ENCODE measurements at regions not wholly inside any gene's neighbourhood (a gene's known extent, or its start where the extent isn't known, plus 50 kb on each side); places are given as distances from the start of the nearest gene placed in this dataset.

DNA sequence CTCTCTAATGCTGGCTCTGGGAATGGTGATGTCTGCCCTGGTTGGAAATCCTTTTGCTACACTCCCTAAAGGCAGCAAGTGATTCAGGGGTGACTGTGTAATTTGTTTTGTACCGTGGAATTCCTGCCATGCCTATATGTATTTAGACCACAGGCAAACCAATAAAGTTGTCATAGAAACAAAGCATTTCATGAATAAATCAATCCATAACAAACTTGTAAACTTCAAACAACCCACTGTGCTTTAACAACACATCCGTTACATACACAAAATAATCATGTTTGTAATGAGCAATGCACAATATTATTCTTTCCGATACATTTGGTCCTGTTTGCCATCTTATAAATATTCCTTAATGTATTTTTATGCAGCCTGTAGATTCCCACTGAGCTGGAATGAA, 330.3 kb upstream of the SNX7 start:
- TF ChIP-seq, protein P1, sequence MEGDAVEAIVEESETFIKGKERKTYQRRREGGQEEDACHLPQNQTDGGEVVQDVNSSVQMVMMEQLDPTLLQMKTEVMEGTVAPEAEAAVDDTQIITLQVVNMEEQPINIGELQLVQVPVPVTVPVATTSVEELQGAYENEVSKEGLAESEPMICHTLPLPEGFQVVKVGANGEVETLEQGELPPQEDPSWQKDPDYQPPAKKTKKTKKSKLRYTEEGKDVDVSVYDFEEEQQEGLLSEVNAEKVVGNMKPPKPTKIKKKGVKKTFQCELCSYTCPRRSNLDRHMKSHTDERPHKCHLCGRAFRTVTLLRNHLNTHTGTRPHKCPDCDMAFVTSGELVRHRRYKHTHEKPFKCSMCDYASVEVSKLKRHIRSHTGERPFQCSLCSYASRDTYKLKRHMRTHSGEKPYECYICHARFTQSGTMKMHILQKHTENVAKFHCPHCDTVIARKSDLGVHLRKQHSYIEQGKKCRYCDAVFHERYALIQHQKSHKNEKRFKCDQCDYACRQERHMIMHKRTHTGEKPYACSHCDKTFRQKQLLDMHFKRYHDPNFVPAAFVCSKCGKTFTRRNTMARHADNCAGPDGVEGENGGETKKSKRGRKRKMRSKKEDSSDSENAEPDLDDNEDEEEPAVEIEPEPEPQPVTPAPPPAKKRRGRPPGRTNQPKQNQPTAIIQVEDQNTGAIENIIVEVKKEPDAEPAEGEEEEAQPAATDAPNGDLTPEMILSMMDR (IDR thresholded peaks at IDR 0.05), result no peak
- TF ChIP-seq POLR2A (IDR thresholded peaks at IDR 0.05), result no peak
